Panc1 (cell line): ENCODE measurements at regions not wholly inside any gene's neighbourhood (a gene's known extent, or its start where the extent isn't known, plus 50 kb on each side); places are given as distances from the start of the nearest gene placed in this dataset.

ENCODE experiments used
- ATAC-seq: fragments of 200-7000 bp; cut with Tn5 transposase; 2 replicates; pipeline ENCODE4 v1.9.1; 2020; ENCODE audit warnings: mild to moderate bottlenecking, moderate library complexity
- BruUV-seq: library from RNA; stranded (reverse); fragments of 400-500 nt; replicated peaks from 2 replicates; lab custom pipeline; 2021; lab: Mats Ljungman, UMichigan
- CTCF ChIA-PET: fragments of 300-600 bp; sonication (Branson Sonifier 250); formaldehyde crosslinking; loops from one replicate; lab custom pipeline; 2022; ENCODE audit warnings: antibody characterized with exemption; lab: Charles Lee
- POLR2A ChIA-PET: fragments of 300-600 bp; sonication (Branson Sonifier 250); formaldehyde crosslinking; loops from one replicate; lab custom pipeline; 2022; ENCODE audit warnings: antibody characterized with exemption; lab: Charles Lee
- DNase-seq: peaks from one replicate; pipeline ENCODE4 v3.0.0-alpha.2; 2010; ENCODE audit warnings: low read depth, low spot score
- H3K27ac ChIP-seq: 2 replicates; pipeline ENCODE4 v1.5.1; 2011; ENCODE audit warnings: mild to moderate bottlenecking, low read length, inconsistent platforms
- H3K27me3 ChIP-seq: fragments of 200-500 bp; sonication (Bioruptor generic); 2 replicates; pipeline ENCODE4 v1.6.0; 2014; ENCODE audit warnings: low read length, inconsistent platforms; ENCODE audit not compliant: control insufficient read depth, insufficient read depth
- H3K36me3 ChIP-seq: fragments of 200-500 bp; sonication (Bioruptor generic); 2 replicates; pipeline ENCODE4 v1.5.1; 2014; ENCODE audit warnings: inconsistent platforms, mild to moderate bottlenecking, low read length, moderate library complexity; ENCODE audit not compliant: control insufficient read depth, insufficient read depth
- H3K4me1 ChIP-seq: 2 replicates; pipeline ENCODE4 v1.5.1; 2011; ENCODE audit warnings: inconsistent platforms, mild to moderate bottlenecking, low read length, moderate library complexity; ENCODE audit not compliant: control insufficient read depth, insufficient read depth
- H3K4me3 ChIP-seq, 2 experiments: 2 replicates each; pipeline ENCODE4 v1.5.1; 2011 to 2012; ENCODE audit warnings: low read depth in 2 of 2, low read length in 2 of 2, mild to moderate bottlenecking in 2 of 2, inconsistent platforms in 1 of 2, moderate library complexity in 1 of 2
- H3K9me3 ChIP-seq: fragments of 200-500 bp; sonication (Bioruptor generic); 2 replicates; pipeline ENCODE4 v1.5.1; 2014; ENCODE audit warnings: low read depth, mild to moderate bottlenecking, inconsistent platforms, low read length, moderate library complexity; ENCODE audit not compliant: control insufficient read depth, insufficient read depth
- POLR2AphosphoS5 ChIP-seq: IDR thresholded peaks from 2 replicates; pipeline ENCODE4 v1.6.1; 2012; ENCODE audit warnings: mild to moderate bottlenecking, low read depth, low read length, moderate library complexity
- SIN3A ChIP-seq: IDR thresholded peaks from 2 replicates; pipeline ENCODE4 v1.6.1; 2012; ENCODE audit warnings: low read depth, mild to moderate bottlenecking, low read length, moderate library complexity, borderline replicate concordance; ENCODE audit not compliant: insufficient read depth
- TCF7L2 ChIP-seq: IDR thresholded peaks from 2 replicates; pipeline ENCODE4 v1.6.1; 2011; ENCODE audit warnings: mild to moderate bottlenecking, low read depth, low read length, inconsistent platforms
- in situ Hi-C: cut with HindIII; loops from 2 replicates; pipeline ENCODE4 v1.10.0; 2016; ENCODE audit warnings: low sequenced_read_pairs, low pct_unique_long_range_greater_than_20kb
- intact Hi-C: fragments of 100-400 bp; cut with micrococcal nuclease; formaldehyde crosslinking; loops from one replicate; pipeline ENCODE4 v1.10.0; 2022; ENCODE audit not compliant: unreplicated experiment
- TF ChIP-seq, protein P1 (sequence below), 2 experiments: IDR thresholded peaks; 2 replicates each; pipeline ENCODE4 v1.6.1; 2011 to 2012; ENCODE audit warnings: low read depth in 2 of 2, control low read depth in 1 of 2, low read length in 1 of 2, mild to moderate bottlenecking in 1 of 2, moderate library complexity in 1 of 2; ENCODE audit not compliant: insufficient read depth in 1 of 2
- TF ChIP-seq, protein P2 (sequence below): fragments of 450-650 bp; IDR thresholded peaks from 2 replicates; pipeline ENCODE4 v1.5.1; 2017; ENCODE audit warnings: mild to moderate bottlenecking

DNA sequence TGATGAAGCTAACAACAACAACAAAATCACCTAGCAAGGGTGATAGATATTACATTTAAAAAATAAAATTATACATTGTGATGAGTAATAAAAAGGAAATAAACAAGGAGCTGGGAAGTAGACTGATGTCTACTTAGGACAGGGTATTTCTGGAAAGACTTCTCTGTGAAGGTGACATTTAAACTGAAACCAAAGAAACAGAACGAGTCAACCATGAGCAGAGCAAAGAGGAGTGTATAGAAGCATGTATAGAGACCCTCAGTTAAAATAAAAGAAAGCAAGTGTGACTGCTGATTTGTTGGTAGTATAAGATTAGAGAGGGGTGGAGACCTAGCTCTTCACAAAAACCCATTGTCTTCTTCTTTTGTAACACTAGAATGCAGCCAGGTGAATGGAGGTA lies 53.0 kb upstream of the TDRD3 start:
- Histone ChIP-seq H3K27me3 (no peaks in the 10 kb centered on the region), H3K27ac (no peak overlapping the region), H3K4me3 (no peak overlapping the region), H3K4me1 (no peaks in the 10 kb centered on the region), H3K9me3 (no peaks in the 10 kb centered on the region), H3K36me3 (no peaks in the 10 kb centered on the region)
- CTCF ChIA-PET: no interaction called here
- ATAC-seq: no peak
- in situ Hi-C loops (no loop called here), intact Hi-C loops (no loop called here)
- no TSS peak for BruUV-seq
- no peak for DNase-seq
- no peak for TF ChIP-seq SIN3A
- no peak for TF ChIP-seq POLR2AphosphoS5
- TF ChIP-seq, protein P1, sequence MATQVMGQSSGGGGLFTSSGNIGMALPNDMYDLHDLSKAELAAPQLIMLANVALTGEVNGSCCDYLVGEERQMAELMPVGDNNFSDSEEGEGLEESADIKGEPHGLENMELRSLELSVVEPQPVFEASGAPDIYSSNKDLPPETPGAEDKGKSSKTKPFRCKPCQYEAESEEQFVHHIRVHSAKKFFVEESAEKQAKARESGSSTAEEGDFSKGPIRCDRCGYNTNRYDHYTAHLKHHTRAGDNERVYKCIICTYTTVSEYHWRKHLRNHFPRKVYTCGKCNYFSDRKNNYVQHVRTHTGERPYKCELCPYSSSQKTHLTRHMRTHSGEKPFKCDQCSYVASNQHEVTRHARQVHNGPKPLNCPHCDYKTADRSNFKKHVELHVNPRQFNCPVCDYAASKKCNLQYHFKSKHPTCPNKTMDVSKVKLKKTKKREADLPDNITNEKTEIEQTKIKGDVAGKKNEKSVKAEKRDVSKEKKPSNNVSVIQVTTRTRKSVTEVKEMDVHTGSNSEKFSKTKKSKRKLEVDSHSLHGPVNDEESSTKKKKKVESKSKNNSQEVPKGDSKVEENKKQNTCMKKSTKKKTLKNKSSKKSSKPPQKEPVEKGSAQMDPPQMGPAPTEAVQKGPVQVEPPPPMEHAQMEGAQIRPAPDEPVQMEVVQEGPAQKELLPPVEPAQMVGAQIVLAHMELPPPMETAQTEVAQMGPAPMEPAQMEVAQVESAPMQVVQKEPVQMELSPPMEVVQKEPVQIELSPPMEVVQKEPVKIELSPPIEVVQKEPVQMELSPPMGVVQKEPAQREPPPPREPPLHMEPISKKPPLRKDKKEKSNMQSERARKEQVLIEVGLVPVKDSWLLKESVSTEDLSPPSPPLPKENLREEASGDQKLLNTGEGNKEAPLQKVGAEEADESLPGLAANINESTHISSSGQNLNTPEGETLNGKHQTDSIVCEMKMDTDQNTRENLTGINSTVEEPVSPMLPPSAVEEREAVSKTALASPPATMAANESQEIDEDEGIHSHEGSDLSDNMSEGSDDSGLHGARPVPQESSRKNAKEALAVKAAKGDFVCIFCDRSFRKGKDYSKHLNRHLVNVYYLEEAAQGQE (IDR thresholded peaks at IDR 0.05; ENCODE audit: insufficient read depth in 1 of 2, low read depth in 2 of 2, low read length in 1 of 2): no peak
- no peak for TF ChIP-seq TCF7L2
- TF ChIP-seq, protein P2, sequence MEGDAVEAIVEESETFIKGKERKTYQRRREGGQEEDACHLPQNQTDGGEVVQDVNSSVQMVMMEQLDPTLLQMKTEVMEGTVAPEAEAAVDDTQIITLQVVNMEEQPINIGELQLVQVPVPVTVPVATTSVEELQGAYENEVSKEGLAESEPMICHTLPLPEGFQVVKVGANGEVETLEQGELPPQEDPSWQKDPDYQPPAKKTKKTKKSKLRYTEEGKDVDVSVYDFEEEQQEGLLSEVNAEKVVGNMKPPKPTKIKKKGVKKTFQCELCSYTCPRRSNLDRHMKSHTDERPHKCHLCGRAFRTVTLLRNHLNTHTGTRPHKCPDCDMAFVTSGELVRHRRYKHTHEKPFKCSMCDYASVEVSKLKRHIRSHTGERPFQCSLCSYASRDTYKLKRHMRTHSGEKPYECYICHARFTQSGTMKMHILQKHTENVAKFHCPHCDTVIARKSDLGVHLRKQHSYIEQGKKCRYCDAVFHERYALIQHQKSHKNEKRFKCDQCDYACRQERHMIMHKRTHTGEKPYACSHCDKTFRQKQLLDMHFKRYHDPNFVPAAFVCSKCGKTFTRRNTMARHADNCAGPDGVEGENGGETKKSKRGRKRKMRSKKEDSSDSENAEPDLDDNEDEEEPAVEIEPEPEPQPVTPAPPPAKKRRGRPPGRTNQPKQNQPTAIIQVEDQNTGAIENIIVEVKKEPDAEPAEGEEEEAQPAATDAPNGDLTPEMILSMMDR: no peak
- POLR2A ChIA-PET: no interaction called here

DNA sequence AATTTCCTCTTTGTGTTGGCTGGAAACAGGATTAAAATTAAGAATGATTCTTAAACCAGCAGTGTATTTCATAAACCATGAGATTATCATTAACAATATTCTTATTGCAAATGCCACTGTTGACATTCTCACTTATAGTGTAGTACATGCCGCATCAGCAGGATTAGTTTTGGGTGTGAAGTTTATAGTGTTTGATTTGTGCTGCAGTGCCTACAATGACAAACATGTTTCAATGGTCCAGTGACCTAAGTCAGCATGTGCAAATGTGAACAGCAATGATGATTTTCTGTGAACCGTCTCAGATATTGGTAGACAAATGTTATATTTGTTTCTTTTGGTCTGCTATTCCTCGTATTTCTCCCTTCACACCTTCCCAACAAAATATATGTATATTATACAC lies 49.8 kb upstream of the TDRD3 start:
- no TSS peak for BruUV-seq
- Histone ChIP-seq H3K9me3 (no peaks in the 10 kb centered on the region), H3K4me1 (no peaks in the 10 kb centered on the region), H3K27ac (no peak overlapping the region), H3K36me3 (no peaks in the 10 kb centered on the region), H3K4me3 (no peak overlapping the region), H3K27me3 (no peaks in the 10 kb centered on the region)
- DNase-seq (no peak), ATAC-seq (no peak)
- POLR2A ChIA-PET: no interaction called here
- CTCF ChIA-PET: no interaction called here
- in situ Hi-C loops: no loop called here
- intact Hi-C loops: no loop called here
- TF ChIP-seq, protein P2: no peak
- no peak for TF ChIP-seq SIN3A
- no peak for TF ChIP-seq TCF7L2
- TF ChIP-seq POLR2AphosphoS5: no peak
- TF ChIP-seq, protein P1 (IDR thresholded peaks at IDR 0.05; ENCODE audit: insufficient read depth in 1 of 2, low read depth in 2 of 2, low read length in 1 of 2): no peak
